GM23338 (cell line): ENCODE measurements at regions not wholly inside any gene's neighbourhood (a gene's known extent, or its start where the extent isn't known, plus 50 kb on each side); places are given as distances from the start of the nearest gene placed in this dataset.

Experiments
- ATAC-seq: fragments of 200-7000 bp; cut with Tn5 transposase; 3 replicates; pipeline ENCODE4 v1.9.1; 2020
- DNase-seq: peaks from one replicate; pipeline ENCODE4 v3.0.0-alpha.2; 2015; ENCODE audit warnings: low spot score
- H2AFZ ChIP-seq: fragments of 200-600 bp; sonication (generic); 2 replicates; pipeline ENCODE4 v1.8.0; 2016; ENCODE audit warnings: antibody characterized with exemption, mild to moderate bottlenecking, moderate library complexity
- H3F3A ChIP-seq: fragments of 200-600 bp; sonication (generic); replicated peaks from 2 replicates; pipeline ENCODE4 v1.8.0; 2017; ENCODE audit warnings: antibody characterized with exemption, mixed run types, low read depth
- H3K27ac ChIP-seq: fragments of 200-600 bp; sonication (generic); 2 replicates; pipeline ENCODE4 v1.6.1; 2016; ENCODE audit warnings: low read depth
- H3K27me3 ChIP-seq: fragments of 200-600 bp; sonication (generic); 2 replicates; pipeline ENCODE4 v1.8.0; 2016; ENCODE audit warnings: mild to moderate bottlenecking, mixed run types, moderate library complexity; ENCODE audit not compliant: insufficient read depth
- H3K36me3 ChIP-seq: fragments of 200-600 bp; sonication (generic); 2 replicates; pipeline ENCODE4 v1.8.0; 2016; ENCODE audit warnings: mild to moderate bottlenecking; ENCODE audit not compliant: insufficient read depth
- H3K4me1 ChIP-seq: fragments of 200-600 bp; sonication (generic); 2 replicates; pipeline ENCODE4 v1.8.0; 2016; ENCODE audit warnings: mild to moderate bottlenecking, moderate library complexity; ENCODE audit not compliant: insufficient read depth
- H3K4me2 ChIP-seq: fragments of 200-600 bp; sonication (generic); 2 replicates; pipeline ENCODE4 v1.7.1; 2017; ENCODE audit warnings: mixed run types
- H3K4me3 ChIP-seq: fragments of 200-600 bp; sonication (generic); 2 replicates; pipeline ENCODE4 v1.6.1; 2016; ENCODE audit warnings: mixed run types
- H3K79me2 ChIP-seq: fragments of 200-600 bp; sonication (generic); replicated peaks from 2 replicates; pipeline ENCODE4 v1.8.0; 2017; ENCODE audit warnings: mild to moderate bottlenecking; ENCODE audit not compliant: insufficient read depth
- H3K9me2 ChIP-seq: fragments of 200-600 bp; sonication (generic); 2 replicates; pipeline ENCODE4 v1.8.0; 2017; ENCODE audit not compliant: insufficient read depth
- H4K20me1 ChIP-seq: fragments of 200-600 bp; sonication (generic); replicated peaks from 2 replicates; pipeline ENCODE4 v1.8.0; 2017; ENCODE audit warnings: mild to moderate bottlenecking; ENCODE audit not compliant: insufficient read depth
- H3K27ac Mint-ChIP-seq: 2 replicates; pipeline ENCODE4 v1.8.0; 2020; ENCODE audit warnings: inconsistent platforms, mild to moderate bottlenecking, moderate library complexity, mixed read lengths
- H3K27me3 Mint-ChIP-seq: 3 replicates; pipeline ENCODE4 v1.8.0; 2022; ENCODE audit warnings: low read depth, mild to moderate bottlenecking, moderate library complexity, mixed read lengths, inconsistent platforms; ENCODE audit not compliant: insufficient read depth, poor library complexity
- H3K36me3 Mint-ChIP-seq: 3 replicates; pipeline ENCODE4 v1.8.0; 2021; ENCODE audit warnings: low read depth, mild to moderate bottlenecking, inconsistent platforms, moderate library complexity, mixed read lengths
- H3K4me1 Mint-ChIP-seq: 3 replicates; pipeline ENCODE4 v1.8.0; 2020; ENCODE audit warnings: mild to moderate bottlenecking, inconsistent platforms, mixed read lengths
- H3K4me3 Mint-ChIP-seq: 3 replicates; pipeline ENCODE4 v1.8.0; 2021; ENCODE audit warnings: moderate library complexity, mild to moderate bottlenecking, inconsistent platforms, mixed read lengths
- H3K9me3 Mint-ChIP-seq: 3 replicates; pipeline ENCODE4 v1.8.0; 2020; ENCODE audit warnings: moderate library complexity, mild to moderate bottlenecking, inconsistent platforms, mixed read lengths
- CREB1 ChIP-seq: fragments of 250-450 bp; sonication (Bioruptor Pico); IDR thresholded peaks from 2 replicates; pipeline ENCODE4 v1.5.0; 2020; ENCODE audit warnings: low read depth, mild to moderate bottlenecking, moderate library complexity
- CTCF ChIP-seq, 2 experiments: fragments of 200-600 bp in 1 of 2; sonication (generic) in 1 of 2; conservative IDR thresholded peaks; 2 replicates each; pipeline versions ENCODE4 v1.5.1 to v1.6.1; 2016 to 2017; ENCODE audit warnings: antibody characterized with exemption in 2 of 2, low read depth in 2 of 2, mild to moderate bottlenecking in 2 of 2, moderate library complexity in 1 of 2
- ETS1 ChIP-seq: IDR thresholded peaks from 2 replicates; pipeline ENCODE4 v1.6.1; 2016; ENCODE audit warnings: antibody characterized with exemption
- EZH2 ChIP-seq: fragments of 200-600 bp; sonication (generic); IDR thresholded peaks from one replicate; pipeline ENCODE4 v1.8.0; 2017; ENCODE audit warnings: antibody characterized with exemption, mild to moderate bottlenecking, low read depth; ENCODE audit not compliant: unreplicated experiment
- EZH2phosphoT487 ChIP-seq: fragments of 200-600 bp; sonication (generic); IDR thresholded peaks from one replicate; pipeline ENCODE4 v1.8.1; 2018; ENCODE audit warnings: antibody characterized with exemption; ENCODE audit not compliant: unreplicated experiment
- JUNB ChIP-seq: IDR thresholded peaks from one replicate; pipeline ENCODE4 v1.6.1; 2016; ENCODE audit warnings: antibody characterized with exemption; ENCODE audit not compliant: unreplicated experiment
- NANOG ChIP-seq: IDR thresholded peaks from 2 replicates; pipeline ENCODE4 v1.6.1; 2016; ENCODE audit warnings: antibody characterized with exemption, borderline replicate concordance
- POLR2AphosphoS5 ChIP-seq: IDR thresholded peaks from 2 replicates; pipeline ENCODE4 v1.6.1; 2016; ENCODE audit warnings: antibody characterized with exemption, low read depth
- REST ChIP-seq: IDR thresholded peaks from one replicate; pipeline ENCODE4 v1.6.1; 2018; ENCODE audit warnings: antibody characterized with exemption; ENCODE audit not compliant: unreplicated experiment
- STAT1 ChIP-seq: IDR thresholded peaks from one replicate; pipeline ENCODE4 v1.6.1; 2016; ENCODE audit warnings: antibody characterized with exemption; ENCODE audit not compliant: unreplicated experiment
- ZNF114 ChIP-seq: fragments of 250-450 bp; sonication (Bioruptor Pico); IDR thresholded peaks from 2 replicates; pipeline ENCODE4 v1.5.0; 2020; ENCODE audit warnings: mild to moderate bottlenecking, moderate library complexity
- ZNF331 ChIP-seq: fragments of 250-450 bp; sonication (Bioruptor Pico); IDR thresholded peaks from 2 replicates; pipeline ENCODE4 v1.5.0; 2020; ENCODE audit warnings: low read depth, mild to moderate bottlenecking, moderate library complexity

- TF ChIP-seq EZH2 = no peak
- TF ChIP-seq POLR2AphosphoS5 = no peak
- no peak for TF ChIP-seq REST
- no peak for TF ChIP-seq CTCF (conservative IDR thresholded peaks at IDR 0.05; ENCODE audit: low read depth in 2 of 2)
- no peak for TF ChIP-seq NANOG
- Histone ChIP-seq H3K36me3 (no peaks in the 10 kb centered on the region), H4K20me1 (no peaks in the 10 kb centered on the region), H2AFZ (no peak overlapping the region), H3K4me2 (no peak overlapping the region), H3K4me3 (no peak overlapping the region), H3K79me2 (no peaks in the 10 kb centered on the region), H3K4me1 (no peaks in the 10 kb centered on the region), H3F3A (no peaks in the 10 kb centered on the region), H3K27me3 (no peaks in the 10 kb centered on the region), H3K9me2 (peaks cover 9% of the 10 kb centered on the region; the same call in 1 of the 2 replicates), H3K27ac (no peak overlapping the region)
- Mint-ChIP-seq H3K4me1 (peaks cover 3% of the 10 kb centered on the region; the same call in 2 of the 3 replicates), H3K4me3 (no peak overlapping the region), H3K27me3 (peaks cover 2% of the 10 kb centered on the region), H3K27ac (no peak overlapping the region), H3K36me3 (no peaks in the 10 kb centered on the region), H3K9me3 (no peaks in the 10 kb centered on the region)
- ATAC-seq (no peak), DNase-seq (no peak)
Measured at GRCh38 chr5:168001318-168001717, 290.1 kb upstream of the WWC1 start.

GRCh38 chr5:168002116-168002515 lies 289.3 kb upstream of the WWC1 start:
- no peaks in the 10 kb centered on the region for H3K36me3 Mint-ChIP-seq

More at GRCh38 chr5:168002116-168002515, 289.3 kb upstream of the WWC1 start:
- H3K4me1 Mint-ChIP-seq = peaks cover 6% of the 10 kb centered on the region; the same call in 2 of the 3 replicates
- H3K79me2 ChIP-seq = no peaks in the 10 kb centered on the region
- peaks cover 9% of the 10 kb centered on the region; the same call in 1 of the 2 replicates for H3K9me2 ChIP-seq
- H3K4me3 Mint-ChIP-seq = no peak overlapping the region
- H3K27ac Mint-ChIP-seq = no peak overlapping the region
- no peaks in the 10 kb centered on the region for H3K36me3 ChIP-seq
- no peaks in the 10 kb centered on the region for H4K20me1 ChIP-seq
- TF ChIP-seq EZH2 (no peak), ZNF114 (CRISPR knock-in tag) (no peak), CTCF (conservative IDR thresholded peaks at IDR 0.05; ENCODE audit: low read depth in 2 of 2) (no peak), NANOG (no peak), STAT1 (no peak), ETS1 (no peak), EZH2phosphoT487 (no peak), CREB1 (no peak), JUNB (no peak), ZNF331 (CRISPR knock-in tag) (no peak), POLR2AphosphoS5 (no peak)
- DNase-seq (no peak), ATAC-seq (no peak)
- no peaks in the 10 kb centered on the region for H3F3A ChIP-seq
- no peak overlapping the region for H3K4me3 ChIP-seq
- H3K4me1 ChIP-seq = no peaks in the 10 kb centered on the region
- H3K27me3 ChIP-seq = no peaks in the 10 kb centered on the region
- H3K27ac ChIP-seq = no peak overlapping the region
- H3K4me2 ChIP-seq = no peak overlapping the region
- no peaks in the 10 kb centered on the region for H3K9me3 Mint-ChIP-seq
- peaks cover 2% of the 10 kb centered on the region for H3K27me3 Mint-ChIP-seq
- no peak overlapping the region for H2AFZ ChIP-seq
